Testis (tissue), 2 donors: ENCODE measurements at regions not wholly inside any gene's neighbourhood (a gene's known extent, or its start where the extent isn't known, plus 50 kb on each side); places are given as distances from the start of the nearest gene placed in this dataset.

Source experiments
- POLR2A ChIP-seq: fragments of 450-650 bp; IDR thresholded peaks from one replicate; pipeline ENCODE4 v1.6.1; 2017; ENCODE audit warnings: antibody characterized with exemption, mild to moderate bottlenecking, moderate library complexity
- TF ChIP-seq, protein P1 (sequence below), 3 experiments: fragments of 450-650 bp in 2 of 3; fragments of 200-600 bp in 1 of 3; sonication (generic) in 1 of 3; IDR thresholded peaks; one replicate each; pipeline ENCODE4 v1.5.1; 2016 to 2019; ENCODE audit warnings: antibody characterized with exemption in 3 of 3, mild to moderate bottlenecking in 2 of 3, moderate library complexity in 1 of 3

GRCh38 chr5:57685516-57686255, 203.1 kb upstream of the ACTBL2 start:
- TF ChIP-seq, protein P1, sequence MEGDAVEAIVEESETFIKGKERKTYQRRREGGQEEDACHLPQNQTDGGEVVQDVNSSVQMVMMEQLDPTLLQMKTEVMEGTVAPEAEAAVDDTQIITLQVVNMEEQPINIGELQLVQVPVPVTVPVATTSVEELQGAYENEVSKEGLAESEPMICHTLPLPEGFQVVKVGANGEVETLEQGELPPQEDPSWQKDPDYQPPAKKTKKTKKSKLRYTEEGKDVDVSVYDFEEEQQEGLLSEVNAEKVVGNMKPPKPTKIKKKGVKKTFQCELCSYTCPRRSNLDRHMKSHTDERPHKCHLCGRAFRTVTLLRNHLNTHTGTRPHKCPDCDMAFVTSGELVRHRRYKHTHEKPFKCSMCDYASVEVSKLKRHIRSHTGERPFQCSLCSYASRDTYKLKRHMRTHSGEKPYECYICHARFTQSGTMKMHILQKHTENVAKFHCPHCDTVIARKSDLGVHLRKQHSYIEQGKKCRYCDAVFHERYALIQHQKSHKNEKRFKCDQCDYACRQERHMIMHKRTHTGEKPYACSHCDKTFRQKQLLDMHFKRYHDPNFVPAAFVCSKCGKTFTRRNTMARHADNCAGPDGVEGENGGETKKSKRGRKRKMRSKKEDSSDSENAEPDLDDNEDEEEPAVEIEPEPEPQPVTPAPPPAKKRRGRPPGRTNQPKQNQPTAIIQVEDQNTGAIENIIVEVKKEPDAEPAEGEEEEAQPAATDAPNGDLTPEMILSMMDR (IDR thresholded peaks at IDR 0.05) = no peak
- TF ChIP-seq POLR2A = no peak
